ENCODE measurements at regions not wholly inside any gene's neighbourhood (a gene's known extent, or its start where the extent isn't known, plus 50 kb on each side); places are given as distances from the start of the nearest gene placed in this dataset.

GRCh38 chr3:159131376-159131775 lies 329.5 kb downstream of the MFSD1 start:
- no peak for DNase-seq
- H3K4me1 ChIP-seq: peaks cover 3% of the 10 kb centered on the region
- no peaks in the 10 kb centered on the region for H3K36me3 ChIP-seq
- H3K27ac ChIP-seq (replicated peaks): no peak overlapping the region
- no peaks in the 10 kb centered on the region for H3K9me3 ChIP-seq (replicated peaks)
- H3K4me3 ChIP-seq: no peak overlapping the region
- no peaks in the 10 kb centered on the region for H3K27me3 ChIP-seq (ENCODE audit: low read depth)
- no peak for TF ChIP-seq CTCF (IDR thresholded peaks at IDR 0.05; ENCODE audit: borderline replicate concordance)
- intact Hi-C loops (cut with micrococcal nuclease): no loop called here

GRCh38 chr3:159137949-159138348 lies 336.1 kb downstream of the MFSD1 start:
- DNase-seq: no peak
- TF ChIP-seq CTCF (IDR thresholded peaks at IDR 0.05; ENCODE audit: borderline replicate concordance): no peak
- H3K4me3 ChIP-seq: no peak overlapping the region
- intact Hi-C loops (cut with micrococcal nuclease): no loop called here
- H3K36me3 ChIP-seq: no peaks in the 10 kb centered on the region
- H3K27me3 ChIP-seq (ENCODE audit: low read depth): no peaks in the 10 kb centered on the region
- no peak overlapping the region for H3K27ac ChIP-seq (replicated peaks)
- no peaks in the 10 kb centered on the region for H3K4me1 ChIP-seq
- H3K9me3 ChIP-seq (replicated peaks): no peaks in the 10 kb centered on the region

GRCh38 chr3:159139326-159139725 lies 337.5 kb downstream of the MFSD1 start:
- no peak for TF ChIP-seq CTCF (IDR thresholded peaks at IDR 0.05; ENCODE audit: borderline replicate concordance)
- Histone ChIP-seq H3K4me3 (no peak overlapping the region), H3K9me3 (replicated peaks) (no peaks in the 10 kb centered on the region), H3K4me1 (no peaks in the 10 kb centered on the region), H3K36me3 (no peaks in the 10 kb centered on the region), H3K27ac (replicated peaks) (no peak overlapping the region), H3K27me3 (ENCODE audit: low read depth) (no peaks in the 10 kb centered on the region)
- intact Hi-C loops (cut with micrococcal nuclease): no loop called here
- DNase-seq: no peak

- Histone ChIP-seq H3K27me3 (ENCODE audit: low read depth) (no peaks in the 10 kb centered on the region), H3K4me3 (no peak overlapping the region), H3K9me3 (replicated peaks) (no peaks in the 10 kb centered on the region), H3K27ac (replicated peaks) (no peak overlapping the region), H3K4me1 (no peaks in the 10 kb centered on the region), H3K36me3 (no peaks in the 10 kb centered on the region)
- intact Hi-C loops (cut with micrococcal nuclease): no loop called here
- TF ChIP-seq CTCF (IDR thresholded peaks at IDR 0.05; ENCODE audit: borderline replicate concordance): no peak
- DNase-seq: no peak
These were observed 342.6 kb downstream of the MFSD1 start for GRCh38 chr3:159144472-159144871.

GRCh38 chr3:159144891-159145290 lies 343.0 kb downstream of the MFSD1 start:
- H3K27me3 ChIP-seq (ENCODE audit: low read depth): no peaks in the 10 kb centered on the region
- no peaks in the 10 kb centered on the region for H3K9me3 ChIP-seq (replicated peaks)
- no peak for DNase-seq
- no peak overlapping the region for H3K4me3 ChIP-seq
- H3K27ac ChIP-seq (replicated peaks): no peak overlapping the region
- intact Hi-C loops (cut with micrococcal nuclease): no loop called here
- no peaks in the 10 kb centered on the region for H3K4me1 ChIP-seq
- TF ChIP-seq CTCF (IDR thresholded peaks at IDR 0.05; ENCODE audit: borderline replicate concordance): no peak
- H3K36me3 ChIP-seq: no peaks in the 10 kb centered on the region

GRCh38 chr3:159146392-159146791 lies 344.5 kb downstream of the MFSD1 start:
- DNase-seq: no peak
- H3K9me3 ChIP-seq (replicated peaks): no peaks in the 10 kb centered on the region
- no peaks in the 10 kb centered on the region for H3K4me1 ChIP-seq
- no peak overlapping the region for H3K27ac ChIP-seq (replicated peaks)
- intact Hi-C loops (cut with micrococcal nuclease): no loop called here
- no peak for TF ChIP-seq CTCF (IDR thresholded peaks at IDR 0.05; ENCODE audit: borderline replicate concordance)
- H3K27me3 ChIP-seq (ENCODE audit: low read depth): no peaks in the 10 kb centered on the region
- no peaks in the 10 kb centered on the region for H3K36me3 ChIP-seq
- no peak overlapping the region for H3K4me3 ChIP-seq
